KG1 (cell line): ENCODE measurements at regions not wholly inside any gene's neighbourhood (a gene's known extent, or its start where the extent isn't known, plus 50 kb on each side); places are given as distances from the start of the nearest gene placed in this dataset.
A peak's percentile ranks its signal among the peaks of the same experiment; 100 is the strongest.

ENCODE experiments used
- DNase-seq: peaks from one replicate; lab custom pipeline; 2025; lab: John Stamatoyannopoulos, UW

DNA sequence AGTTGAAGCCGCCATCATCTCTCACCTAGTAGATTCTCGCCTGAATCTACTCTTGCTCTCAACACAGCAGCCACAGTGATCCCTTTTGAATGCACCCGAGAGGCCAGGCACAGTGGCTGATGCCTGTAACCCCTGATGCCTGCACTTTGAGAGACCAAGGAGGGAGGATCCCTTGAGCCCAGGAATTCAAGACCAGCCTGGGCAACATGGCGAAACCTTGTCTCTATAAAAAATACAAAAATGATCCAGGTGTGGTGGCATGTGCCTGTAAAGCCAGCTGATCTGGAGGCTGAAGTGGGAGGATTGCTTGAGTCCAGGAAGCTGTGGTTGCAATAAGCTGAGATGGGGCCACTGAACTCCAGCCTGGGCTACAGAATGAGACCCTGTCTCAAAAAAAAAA lies 60.3 kb upstream of the EML4 start:
- DNase-seq: no peak

DNA sequence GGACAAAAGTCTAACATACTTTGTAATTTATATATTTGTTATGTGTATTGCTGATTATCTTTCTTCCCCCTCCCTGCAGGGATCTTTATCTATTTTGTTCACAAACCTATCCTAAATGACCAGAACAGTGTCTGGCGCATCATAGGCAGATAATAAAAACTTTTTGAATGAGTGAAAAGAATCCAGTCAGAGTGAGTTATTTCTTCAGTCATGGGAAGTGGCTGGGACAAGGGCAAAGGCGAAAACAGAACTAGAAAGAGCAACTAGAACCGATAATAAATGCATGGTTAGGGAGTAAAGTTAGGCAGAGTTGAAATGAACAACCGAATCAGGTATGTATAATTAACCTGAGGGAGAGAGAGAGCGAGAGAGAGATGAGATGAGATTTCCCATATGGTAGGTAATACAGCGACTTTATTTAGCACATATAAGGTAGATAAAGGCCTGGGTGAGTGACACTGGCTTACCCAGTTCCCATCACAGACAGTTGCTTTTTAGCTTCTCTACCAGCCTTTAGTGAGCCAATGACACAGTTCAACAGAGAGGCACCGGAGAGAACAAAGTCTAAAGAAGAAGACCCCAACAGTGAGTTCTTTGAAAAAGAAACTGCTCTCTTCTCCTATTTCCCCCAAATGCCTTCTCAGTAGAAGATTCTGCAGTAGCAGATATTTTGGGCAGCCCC lies 59.1 kb upstream of the EML4 start:
- no peak for DNase-seq

DNA sequence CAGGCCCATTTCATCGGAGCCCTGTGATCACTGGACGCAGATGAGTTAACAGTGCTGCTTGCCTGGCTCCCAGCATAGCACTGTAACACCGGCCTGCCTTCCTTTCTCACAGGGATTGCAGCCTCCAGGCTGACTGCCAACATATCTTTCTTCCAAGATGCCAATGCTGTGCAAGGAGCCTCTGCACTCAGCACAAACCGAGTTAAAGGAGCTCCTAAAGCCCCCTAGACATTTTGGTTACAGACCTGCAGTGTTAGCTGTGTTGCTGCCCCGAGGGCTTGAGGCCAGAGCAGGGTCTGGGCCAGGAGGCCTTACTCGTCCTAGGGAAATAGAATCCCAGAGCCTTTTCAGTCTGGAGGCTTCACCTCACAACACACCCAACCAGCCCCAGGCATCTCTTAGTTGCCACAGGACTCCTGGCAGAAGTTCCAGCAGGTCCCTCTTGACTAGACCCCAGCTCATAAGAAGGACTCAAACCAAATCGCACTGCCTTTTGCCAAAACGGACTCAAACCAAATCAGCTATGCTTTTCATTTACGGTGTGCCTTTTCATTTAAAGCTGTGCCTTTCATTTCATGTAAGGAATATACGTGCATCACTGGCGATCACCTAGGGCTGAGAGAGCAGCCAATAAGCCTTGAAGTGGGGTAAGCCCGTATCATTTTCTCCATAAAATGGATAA lies 58.4 kb upstream of the EML4 start:
- no peak for DNase-seq

DNA sequence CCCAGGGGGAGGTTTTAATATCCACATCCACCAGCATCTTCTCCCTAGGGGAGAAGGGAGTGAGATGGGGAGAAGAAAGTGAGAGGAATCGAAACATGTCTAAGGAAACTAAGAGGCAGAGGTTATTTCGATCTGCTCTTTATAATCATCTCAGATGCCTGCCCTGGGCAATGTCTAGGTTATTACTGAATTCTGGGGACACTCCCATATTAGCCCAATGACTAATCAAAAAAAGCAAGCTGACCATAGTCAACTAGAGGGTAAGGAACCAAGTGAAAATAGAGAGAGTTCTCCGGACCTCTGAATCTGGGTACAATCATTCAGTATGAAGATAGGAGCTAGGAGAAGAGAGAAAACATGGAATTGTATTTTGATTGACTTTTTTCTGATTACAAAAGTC lies 56.7 kb upstream of the EML4 start:
- no peak for DNase-seq

DNA sequence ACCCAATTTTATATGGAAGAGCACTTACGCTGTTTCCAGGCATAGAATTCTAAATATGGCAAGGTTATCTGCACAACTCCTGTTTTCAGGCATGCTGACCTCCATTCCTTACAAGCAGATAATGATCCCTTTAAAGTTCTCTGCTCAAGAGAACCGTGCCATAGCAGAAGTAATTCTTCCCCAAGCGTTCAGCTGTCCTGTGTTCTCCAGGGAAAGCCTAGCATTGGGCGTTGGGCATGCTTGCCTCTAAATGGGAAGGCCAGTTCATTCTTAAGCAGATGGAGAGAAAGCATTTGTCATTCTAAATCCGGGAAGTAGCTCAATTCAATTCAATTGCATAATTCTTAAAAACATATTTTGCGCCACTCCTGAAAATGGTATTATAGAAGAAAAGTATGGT lies 55.7 kb upstream of the EML4 start:
- no peak for DNase-seq

DNA sequence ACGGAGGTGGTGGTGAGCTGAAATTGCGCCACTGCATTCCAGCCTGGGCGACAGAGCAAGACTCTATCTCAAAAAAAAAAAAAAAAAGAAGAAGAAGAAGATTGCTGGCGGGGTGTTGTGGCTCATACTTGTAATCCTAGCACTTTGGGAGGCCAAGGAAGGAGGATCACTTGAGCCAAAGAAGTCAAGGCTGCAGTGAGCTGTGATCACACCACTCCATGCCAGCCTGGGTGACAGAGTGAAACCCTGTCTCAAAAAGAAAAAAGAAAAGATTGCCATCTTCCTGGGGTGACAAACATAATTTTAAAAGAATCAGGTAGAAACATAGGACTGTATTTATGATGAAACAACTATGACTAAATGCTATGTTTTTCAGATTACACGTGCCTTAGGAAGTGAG lies 55.1 kb upstream of the EML4 start:
- DNase-seq: no peak

DNA sequence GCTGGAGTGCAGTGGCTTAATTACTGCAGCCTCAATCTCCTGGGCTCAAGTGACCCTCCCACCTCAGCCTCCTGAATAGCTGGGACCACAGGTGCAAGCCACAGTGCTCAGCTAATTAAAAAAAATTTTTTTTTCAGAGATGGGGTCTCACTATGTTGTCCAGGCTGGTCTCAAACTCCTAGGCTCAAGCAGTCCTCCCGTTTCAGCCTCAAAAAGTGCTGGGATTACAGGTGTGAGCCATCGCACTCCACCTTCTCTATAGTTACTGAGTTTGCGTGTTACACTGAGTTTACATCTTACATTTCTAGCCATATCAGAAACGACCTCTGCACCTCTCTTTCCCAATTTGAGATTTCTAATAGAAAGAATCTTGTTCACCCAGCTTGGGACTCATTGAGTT lies 53.6 kb upstream of the EML4 start:
- DNase-seq: no peak

DNA sequence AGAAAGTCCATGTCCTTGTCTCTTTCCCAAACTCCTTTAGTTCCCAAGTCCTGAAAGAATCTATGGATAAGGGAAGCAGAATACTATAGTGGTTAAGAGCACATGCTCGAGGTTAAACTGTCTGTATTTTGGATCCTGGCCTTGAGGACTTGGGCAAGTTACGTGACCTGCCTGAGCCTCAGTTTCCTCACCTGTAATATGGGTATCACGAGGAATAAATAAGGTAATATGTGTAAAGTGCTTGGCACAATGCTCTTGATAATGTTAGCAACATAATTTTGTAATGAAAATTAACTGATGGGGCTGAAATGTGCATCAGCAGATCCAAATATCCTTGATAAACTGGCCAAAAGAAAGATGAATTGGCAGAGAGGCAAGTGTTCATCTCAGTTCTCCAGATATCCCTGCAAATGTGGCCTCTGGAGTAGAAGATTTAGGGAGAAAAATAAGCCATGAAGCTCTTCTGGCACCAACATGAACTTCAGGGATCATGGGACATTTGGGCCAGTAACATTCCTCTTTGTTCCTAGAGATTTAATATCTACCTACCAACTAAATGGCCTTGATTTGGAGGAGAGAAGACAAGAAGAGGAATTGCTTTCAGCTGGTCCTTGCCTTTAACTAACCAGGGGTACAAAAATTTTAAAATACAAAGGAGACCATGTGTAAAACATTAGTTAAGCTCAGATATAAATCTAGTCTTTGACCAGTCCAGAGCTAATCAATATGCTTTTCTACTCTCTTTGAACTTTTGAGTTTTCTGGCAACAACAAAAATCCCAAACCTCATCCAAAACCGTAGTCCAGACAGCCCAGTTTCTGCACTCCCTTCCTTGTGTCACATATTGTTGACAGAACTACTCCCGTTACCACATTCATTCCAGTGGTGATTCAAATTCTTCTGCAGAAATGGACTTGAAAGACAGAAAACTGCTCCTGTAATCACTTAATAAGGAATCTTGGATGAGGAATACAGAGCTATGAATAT lies 52.7 kb upstream of the EML4 start:
- no peak for DNase-seq

DNA sequence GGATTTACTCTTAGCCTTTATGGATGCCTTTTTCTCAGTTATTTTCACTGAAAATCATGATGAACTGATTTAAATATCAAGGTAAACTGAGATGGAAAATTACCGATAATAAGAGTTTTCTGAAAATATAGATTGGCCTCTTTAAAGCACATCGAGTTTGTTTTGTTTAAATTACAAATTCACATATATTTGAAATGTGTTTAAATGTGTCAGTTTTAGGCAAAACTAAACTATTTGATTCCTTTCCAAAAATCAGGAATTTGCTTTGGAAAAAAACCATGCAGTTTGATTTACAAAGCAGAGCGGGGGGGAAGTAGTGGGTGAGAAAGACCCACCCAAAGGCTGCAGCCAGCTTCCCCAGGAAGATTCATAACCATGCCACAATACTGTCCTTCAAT lies 52.0 kb upstream of the EML4 start:
- DNase-seq: no peak

DNA sequence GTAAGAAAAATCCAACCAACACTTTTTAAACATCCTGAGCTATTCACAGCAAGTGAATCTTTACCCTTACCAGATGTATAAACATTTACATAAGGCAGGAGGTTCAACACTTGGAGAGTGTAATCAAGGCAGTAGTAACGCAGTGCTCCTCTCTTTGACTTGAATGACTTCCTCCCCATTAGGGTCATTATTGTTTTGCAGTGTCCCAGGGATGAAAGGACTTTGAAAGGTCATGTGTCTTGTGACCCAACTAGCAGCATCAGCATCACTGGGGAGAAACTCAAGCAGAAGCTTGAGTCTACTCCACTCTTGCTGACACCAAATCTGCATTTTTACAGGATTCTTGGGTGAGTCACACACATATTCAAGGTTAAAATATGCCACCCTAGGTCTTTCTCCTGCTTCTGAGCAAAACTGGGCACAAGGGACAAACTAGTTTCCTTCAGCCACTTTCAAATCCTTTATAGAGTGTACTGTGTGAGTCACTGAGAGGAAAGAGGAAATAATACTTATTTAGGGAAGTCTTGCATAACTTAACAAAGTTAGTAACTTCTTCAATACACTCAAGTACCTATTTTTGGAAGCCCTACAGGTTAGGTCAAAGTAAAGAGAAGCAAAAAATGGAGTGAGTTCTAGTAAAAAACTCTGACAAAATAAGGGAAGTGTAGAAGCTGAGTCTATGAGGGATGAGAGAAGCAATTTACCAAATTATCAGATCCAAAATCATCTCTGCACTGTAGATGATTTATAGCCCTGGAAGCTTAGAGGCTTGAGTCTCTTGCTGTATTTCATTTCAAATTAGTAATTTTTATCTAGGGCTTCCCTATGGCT lies 51.0 kb upstream of the EML4 start:
- peak; percentile 47 for DNase-seq

DNA sequence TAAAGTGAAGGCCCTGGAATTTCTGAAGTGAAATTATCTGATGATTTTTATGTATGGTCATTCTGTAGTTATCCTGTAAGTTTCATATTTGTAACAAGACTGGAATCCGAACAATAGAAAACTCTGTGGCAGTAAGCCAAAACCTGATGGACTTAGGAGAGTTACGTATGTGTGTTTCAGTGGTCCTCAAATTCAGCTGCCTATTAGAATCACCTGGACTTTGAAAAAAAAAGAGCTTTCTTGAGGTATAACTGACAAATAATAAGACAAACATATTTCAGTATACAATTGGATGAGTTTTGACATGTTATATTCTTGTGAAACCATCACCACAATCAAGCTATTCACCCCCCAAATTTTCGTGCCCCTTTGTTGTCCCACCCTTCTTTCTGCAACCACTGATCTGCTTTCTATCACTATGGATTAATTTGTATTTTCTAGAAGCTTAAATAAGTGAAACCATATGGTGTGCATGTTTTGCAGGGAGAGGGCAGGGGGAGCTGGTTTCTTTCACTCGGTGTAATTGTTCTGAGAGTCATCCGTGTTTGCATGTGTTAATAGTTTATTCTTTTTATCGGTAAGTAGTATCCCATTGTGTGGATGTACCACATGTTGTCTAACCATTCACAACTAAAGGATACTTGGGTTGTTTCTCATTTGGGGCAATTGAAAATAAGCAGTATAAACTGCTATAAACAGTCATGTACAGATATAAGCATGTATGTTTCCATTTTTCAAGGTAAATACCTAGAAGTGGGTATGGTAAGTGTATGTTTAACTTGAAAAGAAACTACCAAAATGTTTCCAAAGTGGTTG lies 50.2 kb upstream of the EML4 start:
- no peak for DNase-seq
